ENCODE measurements at regions not wholly inside any gene's neighbourhood (a gene's known extent, or its start where the extent isn't known, plus 50 kb on each side); places are given as distances from the start of the nearest gene placed in this dataset.

DNA sequence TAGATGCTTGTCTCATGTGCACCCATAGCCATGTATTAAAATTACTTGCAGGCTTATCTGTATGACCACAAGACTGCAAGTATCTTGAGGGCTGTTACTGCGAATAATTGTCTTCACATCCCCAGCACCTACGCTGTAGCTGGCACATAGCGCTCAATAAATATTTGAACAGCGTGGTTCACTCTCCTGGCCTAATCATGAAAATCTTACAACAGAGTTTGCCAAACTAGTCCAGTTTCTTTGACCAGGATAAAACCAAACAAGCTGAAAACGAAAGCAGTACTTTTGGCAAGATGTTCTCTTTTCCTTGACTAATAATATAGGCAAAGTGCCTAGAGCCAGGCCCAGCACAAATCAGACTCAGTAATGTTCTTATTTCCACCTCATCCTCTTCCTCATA lies 106.7 kb downstream of the RPS29 start:
- TF ChIP-seq JUND (IDR thresholded peaks at IDR 0.05) (no peak), FOXM1 (IDR thresholded peaks at IDR 0.05; ENCODE audit: low read depth) (no peak), NFIC (IDR thresholded peaks at IDR 0.05; ENCODE audit: borderline replicate concordance) (no peak), RCOR1 (IDR thresholded peaks at IDR 0.05; ENCODE audit: low read length) (no peak), SMC3 (IDR thresholded peaks at IDR 0.05; ENCODE audit: low read depth, low read length) (no peak), CHD2 (IDR thresholded peaks at IDR 0.05; ENCODE audit: low read length, partially characterized antibody) (no peak), RFX5 (IDR thresholded peaks at IDR 0.05; ENCODE audit: low read length) (no peak), GABPA (IDR thresholded peaks at IDR 0.05; ENCODE audit: low read depth) (no peak), USF2 (IDR thresholded peaks at IDR 0.05; ENCODE audit: borderline replicate concordance, low read depth, low read length) (no peak), FOSL2 (IDR thresholded peaks at IDR 0.05; ENCODE audit: borderline replicate concordance, low read depth) (no peak)
- TF ChIP-seq, protein P1, sequence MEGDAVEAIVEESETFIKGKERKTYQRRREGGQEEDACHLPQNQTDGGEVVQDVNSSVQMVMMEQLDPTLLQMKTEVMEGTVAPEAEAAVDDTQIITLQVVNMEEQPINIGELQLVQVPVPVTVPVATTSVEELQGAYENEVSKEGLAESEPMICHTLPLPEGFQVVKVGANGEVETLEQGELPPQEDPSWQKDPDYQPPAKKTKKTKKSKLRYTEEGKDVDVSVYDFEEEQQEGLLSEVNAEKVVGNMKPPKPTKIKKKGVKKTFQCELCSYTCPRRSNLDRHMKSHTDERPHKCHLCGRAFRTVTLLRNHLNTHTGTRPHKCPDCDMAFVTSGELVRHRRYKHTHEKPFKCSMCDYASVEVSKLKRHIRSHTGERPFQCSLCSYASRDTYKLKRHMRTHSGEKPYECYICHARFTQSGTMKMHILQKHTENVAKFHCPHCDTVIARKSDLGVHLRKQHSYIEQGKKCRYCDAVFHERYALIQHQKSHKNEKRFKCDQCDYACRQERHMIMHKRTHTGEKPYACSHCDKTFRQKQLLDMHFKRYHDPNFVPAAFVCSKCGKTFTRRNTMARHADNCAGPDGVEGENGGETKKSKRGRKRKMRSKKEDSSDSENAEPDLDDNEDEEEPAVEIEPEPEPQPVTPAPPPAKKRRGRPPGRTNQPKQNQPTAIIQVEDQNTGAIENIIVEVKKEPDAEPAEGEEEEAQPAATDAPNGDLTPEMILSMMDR (IDR thresholded peaks at IDR 0.05), result no peak
- TF ChIP-seq, protein P2, sequence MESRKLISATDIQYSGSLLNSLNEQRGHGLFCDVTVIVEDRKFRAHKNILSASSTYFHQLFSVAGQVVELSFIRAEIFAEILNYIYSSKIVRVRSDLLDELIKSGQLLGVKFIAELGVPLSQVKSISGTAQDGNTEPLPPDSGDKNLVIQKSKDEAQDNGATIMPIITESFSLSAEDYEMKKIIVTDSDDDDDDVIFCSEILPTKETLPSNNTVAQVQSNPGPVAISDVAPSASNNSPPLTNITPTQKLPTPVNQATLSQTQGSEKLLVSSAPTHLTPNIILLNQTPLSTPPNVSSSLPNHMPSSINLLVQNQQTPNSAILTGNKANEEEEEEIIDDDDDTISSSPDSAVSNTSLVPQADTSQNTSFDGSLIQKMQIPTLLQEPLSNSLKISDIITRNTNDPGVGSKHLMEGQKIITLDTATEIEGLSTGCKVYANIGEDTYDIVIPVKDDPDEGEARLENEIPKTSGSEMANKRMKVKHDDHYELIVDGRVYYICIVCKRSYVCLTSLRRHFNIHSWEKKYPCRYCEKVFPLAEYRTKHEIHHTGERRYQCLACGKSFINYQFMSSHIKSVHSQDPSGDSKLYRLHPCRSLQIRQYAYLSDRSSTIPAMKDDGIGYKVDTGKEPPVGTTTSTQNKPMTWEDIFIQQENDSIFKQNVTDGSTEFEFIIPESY (IDR thresholded peaks at IDR 0.05; ENCODE audit: borderline replicate concordance, low read depth), result no peak

Data from SK-N-SH (cell line).